GM21381 (cell line): ENCODE measurements at regions not wholly inside any gene's neighbourhood (a gene's known extent, or its start where the extent isn't known, plus 50 kb on each side); places are given as distances from the start of the nearest gene placed in this dataset.
"Not testable (repeated sequence)": the region's sequence is repeated elsewhere in the genome, so short reads cannot be mapped to it uniquely, and the experiment has no call there.

Source experiments
- ATAC-seq: cut with Tn5 transposase; IDR thresholded peaks from one replicate; pipeline ENCODE4 v1.9.1; 2021; ENCODE audit warnings: mild to moderate bottlenecking, moderate library complexity; ENCODE audit not compliant: unreplicated experiment

DNA sequence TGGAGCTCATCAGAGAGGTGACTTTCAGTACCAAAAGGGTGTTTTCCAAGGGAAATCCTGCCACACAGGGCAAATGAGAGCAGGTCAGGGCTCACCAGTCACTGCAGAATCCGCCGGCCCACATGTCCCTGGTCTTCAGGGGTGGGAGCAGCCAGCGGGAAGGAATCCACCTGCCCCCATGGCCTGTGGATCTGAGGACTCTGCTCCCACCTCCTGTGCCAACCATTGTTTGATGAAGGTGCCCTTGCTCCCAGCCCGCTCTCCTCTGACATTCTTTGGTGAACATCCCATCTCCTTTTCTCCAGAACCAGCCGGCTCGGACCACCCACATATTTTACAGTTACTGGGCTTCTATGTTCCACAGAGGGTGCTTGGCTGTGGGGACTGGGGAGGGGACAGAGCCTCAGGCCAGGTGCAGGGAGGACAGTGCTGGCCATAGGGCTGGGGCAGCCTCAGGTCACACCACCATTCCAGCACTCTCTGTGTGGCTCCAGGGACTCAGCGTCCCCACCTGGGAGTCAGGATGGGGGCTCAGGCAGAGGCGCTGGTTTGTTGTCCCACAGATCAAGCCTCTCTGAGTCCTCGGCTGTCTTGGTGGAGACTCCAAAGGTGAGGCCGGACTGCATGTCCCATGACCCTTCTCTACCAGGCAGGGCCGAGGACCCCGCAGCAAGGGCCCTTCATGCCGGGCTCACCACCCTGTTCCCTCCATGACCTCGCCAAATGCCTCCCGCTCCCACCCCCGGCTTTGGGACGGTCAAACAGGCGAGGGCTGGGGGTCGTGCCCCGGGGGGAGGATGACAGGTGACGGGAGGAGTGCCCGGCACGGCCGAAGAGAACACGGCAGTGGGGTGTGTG is 183.2 kb upstream of the ZNF469 start:
- not testable (repeated sequence) for ATAC-seq

DNA sequence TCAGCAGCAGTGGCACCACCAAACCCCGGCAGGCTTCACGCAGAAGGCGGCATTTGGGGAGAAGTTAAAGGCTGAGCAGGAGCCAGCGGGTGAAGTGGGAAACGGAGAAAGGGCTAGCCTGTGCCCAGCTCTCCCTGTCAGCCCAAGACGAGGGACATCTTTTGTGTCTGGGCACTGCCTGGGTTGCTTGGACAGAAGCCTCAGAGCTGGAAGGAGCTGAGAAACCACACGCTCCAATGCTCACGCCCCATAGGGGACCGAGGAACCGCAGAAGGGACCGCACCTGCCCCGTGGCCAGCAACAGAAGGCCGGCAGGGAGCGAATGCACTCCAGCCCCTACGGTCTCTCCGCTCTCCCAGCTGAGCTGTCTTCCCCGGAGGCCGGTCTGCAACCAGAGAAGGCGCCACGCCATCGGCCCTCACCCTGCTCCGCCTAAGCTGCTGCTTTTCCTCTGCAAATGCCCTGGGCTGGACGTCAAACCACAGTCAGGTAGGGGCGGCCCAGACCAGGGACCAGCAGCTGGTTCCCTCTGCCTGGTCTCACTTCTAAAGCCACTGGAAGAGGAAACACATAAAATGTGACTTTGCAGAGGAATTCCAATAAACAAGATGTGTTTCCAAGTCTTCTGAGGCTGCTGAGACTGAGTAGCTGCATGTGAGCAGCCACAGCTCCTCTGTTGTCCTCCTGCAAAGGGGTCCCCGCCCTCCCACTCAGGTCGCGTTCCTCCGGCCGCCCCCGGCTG is 182.4 kb upstream of the ZNF469 start:
- not testable (repeated sequence) for ATAC-seq

DNA sequence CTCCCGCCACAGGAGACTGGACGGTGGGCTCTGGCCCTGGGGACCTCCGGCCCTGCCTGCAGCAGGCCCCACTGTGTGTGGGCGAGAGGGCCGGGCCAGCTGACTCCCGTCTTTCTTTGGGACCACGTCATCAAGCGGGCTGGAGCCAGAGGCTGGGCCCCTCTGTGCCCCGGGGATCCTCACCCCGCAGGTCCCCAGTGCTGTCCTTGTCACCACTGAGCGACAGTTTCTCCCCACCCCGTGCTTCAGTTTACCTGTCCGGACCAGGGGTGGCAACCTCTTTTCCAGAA is 181.9 kb upstream of the ZNF469 start:
- no peak for ATAC-seq

DNA sequence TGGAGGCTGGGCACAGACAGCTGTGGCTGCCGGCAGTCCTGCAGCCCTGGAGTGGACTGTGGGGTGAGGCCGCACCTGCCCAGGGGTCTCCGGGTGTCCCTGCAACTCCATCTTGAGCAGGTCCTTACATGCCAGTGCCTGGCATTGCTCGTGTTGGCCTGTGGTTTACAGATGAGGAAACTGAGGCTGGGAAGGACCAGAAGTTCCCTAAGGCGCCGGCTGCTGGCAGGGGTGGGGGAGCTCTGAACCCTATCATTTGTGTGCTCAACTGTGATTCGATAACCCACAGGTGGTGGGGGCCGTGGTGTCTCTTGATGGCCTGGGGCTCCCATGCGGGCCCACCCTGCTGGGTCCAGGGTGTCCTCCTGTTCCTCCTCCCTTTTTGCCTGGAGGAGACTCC is 181.1 kb upstream of the ZNF469 start:
- ATAC-seq: not testable (repeated sequence)

DNA sequence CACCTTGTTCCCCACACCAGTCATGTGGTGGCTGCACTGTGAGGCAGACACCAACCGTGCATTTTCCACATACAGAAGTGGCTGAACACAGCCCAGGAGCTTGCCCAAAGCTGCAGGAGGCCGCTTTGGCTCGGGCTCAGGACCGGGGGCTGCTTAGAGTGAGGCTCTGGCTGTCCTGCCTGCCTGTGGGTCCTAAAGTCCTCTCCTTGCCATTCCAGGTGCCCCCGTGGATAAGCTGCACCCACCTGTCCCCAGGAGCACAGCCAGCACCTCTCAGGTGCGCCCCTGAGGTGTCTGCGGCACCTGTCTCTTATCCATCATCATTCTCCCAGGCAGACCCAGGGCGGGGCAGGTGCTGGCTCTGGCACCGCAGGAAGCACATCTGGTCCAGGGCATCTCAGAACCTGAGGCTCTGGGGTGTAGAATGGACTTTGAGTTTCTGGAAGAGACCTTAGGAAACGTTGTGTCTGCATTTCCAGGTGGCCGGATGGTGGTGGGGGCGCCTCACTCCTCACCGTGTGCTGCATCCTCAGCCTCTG is 180.5 kb upstream of the ZNF469 start:
- no peak for ATAC-seq

DNA sequence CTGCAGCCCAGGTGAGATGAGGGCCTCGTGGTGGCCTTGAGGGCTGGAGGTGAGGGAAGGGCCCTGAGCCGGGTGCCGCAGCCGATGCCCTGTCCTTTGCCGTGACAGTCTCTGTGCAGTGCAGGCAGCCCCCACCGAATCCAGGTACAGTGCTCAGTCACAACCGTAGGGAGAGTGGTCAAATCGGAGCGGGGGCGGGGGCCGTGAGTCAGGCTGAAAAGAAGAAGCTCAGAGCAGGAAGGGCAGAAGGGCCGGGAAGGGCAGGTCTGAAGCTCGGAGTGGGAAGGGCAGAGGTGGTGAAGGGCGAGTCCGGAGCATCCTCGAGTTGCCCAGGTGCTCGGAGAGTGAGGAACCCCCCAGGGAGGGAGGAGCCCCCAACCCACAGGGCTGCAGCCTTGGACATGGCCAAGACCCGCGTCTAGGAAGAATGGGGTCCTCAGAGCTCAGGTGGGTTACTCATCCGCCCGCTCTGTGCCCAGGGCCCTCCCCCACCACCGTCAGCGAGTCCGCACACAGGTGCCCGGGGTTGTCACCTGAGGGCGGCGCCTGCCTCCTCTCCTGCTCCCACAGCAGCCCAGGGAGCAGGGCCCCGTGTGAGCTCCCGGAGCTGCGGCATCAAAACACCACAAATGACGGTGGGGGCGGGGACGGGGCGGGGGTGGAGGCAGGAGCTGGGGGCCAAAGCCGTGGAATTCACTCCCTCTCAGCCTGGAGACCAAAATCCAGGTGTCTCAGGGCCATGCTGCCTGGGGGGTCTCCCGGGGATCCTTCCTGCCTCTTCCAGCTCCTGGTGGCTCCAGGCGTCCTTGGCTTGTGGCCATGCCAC is 179.7 kb upstream of the ZNF469 start:
- not testable (repeated sequence) for ATAC-seq

DNA sequence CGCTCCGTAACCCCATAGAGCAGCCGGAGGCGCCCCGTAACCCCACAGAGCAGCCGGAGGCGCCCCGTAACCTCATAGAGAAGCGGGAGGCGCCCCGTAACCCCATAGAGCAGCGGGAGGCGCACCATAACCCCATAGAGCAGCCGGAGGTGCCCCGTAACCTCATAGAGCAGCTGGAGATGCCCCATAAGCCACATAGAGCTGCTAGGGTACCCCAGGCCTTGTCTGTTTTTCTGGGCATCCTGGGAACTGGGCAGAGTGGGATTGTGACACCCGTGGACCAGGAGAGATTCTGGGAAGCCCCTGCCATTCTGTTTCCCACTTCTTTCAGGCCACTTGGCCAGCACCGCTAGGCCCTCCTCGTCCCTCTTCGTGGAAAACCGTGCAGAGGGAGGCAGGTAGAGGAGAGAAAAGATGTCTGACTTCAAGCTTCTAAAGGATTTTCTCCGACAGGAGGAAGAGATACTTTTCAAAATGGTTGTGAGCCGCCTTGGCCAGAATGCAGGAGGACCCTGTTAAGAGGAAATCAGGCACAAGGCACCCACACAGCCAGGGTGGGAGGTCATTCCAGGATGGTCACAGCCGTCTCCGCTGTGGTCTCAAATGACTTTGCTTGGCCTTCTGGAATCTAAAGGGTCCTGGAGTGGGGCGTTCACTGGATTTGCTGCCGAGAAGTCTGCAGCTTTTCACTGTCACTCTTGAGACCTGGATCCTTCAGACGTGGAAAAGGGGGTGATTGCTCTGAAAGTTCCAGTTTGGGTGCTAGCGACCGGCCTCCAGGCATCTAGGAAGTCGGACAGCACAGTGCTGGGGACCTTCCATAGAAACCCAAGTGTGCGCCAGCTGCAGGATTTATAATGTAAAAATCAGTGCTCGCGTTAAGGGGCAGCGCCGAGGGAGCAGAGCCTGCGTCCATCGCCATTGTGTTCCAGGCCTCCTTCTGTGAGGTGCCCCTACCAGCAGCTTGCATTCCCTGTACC is 178.3 kb upstream of the ZNF469 start:
- not testable (repeated sequence) for ATAC-seq

DNA sequence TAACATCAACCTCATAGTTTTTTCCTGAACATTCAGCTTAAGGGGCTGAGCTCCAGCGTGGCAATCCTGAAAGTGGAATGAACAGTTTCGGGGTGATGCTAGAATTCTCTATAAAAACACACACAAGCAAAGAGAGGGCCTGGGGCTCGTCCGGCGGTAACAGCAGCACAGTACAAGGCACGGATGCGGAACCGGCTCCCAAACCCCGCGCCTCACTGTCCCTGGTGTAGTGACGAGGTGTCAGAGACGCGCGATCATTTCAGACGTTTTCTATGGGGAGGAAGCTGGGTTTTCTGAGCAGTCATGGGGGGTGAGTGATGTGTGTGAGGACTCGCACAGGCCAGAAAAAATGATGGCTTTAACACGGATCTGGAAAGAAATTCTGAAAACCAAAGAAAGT is 177.3 kb upstream of the ZNF469 start:
- ATAC-seq: not testable (repeated sequence)

DNA sequence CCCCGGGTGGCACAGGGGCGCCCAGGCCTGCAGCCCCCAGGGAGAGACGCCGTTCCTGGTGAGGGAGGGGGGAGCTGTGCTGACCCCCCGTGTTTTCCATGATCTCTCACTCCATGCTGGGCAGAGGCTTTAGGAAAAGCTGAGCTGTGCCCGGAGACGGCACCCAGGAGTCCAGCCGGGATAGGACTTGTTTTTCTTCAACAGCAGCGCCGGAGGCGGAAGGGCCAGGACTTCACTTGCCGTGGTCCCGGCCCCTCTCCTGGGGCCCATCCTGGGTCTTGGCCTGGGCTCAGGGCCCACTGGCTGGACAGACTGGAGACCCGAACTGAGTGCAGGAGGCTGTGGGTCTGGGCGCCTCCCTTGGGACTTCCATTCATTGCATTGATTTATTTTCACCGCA is 176.8 kb upstream of the ZNF469 start:
- not testable (repeated sequence) for ATAC-seq

DNA sequence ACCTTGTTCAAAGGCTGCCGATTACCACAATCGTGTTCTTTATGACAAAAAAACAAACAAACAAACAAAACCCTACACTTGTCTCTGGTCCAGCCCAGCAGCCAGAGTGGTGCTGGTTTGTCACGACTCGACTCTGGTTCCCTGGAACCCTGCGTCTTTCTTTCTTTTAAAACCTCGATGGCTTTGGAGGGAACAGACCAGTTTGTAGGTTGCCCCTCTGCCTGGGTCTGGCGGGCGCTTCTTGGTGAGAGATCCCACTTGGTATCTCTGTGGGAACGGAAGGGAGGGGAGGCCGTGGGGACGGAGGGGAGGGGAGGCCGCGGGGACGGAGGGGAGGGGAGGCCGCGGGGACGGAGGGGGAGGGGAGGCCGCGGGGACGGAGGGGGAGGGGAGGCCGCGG is 176.2 kb upstream of the ZNF469 start:
- not testable (repeated sequence) for ATAC-seq

DNA sequence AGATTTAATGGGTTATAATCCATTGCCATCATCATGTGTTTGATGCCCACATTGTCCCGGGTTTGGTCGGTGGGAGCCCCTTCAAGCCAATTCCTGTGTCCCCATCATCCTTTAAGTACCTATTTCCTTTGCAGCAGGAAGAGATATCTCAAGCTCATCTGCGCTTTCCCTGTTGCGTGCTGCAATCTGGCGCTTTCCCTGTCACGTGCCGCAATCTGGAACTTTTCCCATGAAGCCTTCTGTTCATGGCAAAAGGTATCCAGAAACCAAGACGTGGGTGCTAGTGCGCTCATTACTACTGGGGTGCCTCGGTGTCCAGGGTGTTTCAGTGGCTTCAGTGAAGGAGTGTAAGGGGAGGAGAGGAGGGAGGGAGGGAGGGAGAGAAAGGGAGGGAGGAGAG is 174.6 kb upstream of the ZNF469 start:
- ATAC-seq: no peak

DNA sequence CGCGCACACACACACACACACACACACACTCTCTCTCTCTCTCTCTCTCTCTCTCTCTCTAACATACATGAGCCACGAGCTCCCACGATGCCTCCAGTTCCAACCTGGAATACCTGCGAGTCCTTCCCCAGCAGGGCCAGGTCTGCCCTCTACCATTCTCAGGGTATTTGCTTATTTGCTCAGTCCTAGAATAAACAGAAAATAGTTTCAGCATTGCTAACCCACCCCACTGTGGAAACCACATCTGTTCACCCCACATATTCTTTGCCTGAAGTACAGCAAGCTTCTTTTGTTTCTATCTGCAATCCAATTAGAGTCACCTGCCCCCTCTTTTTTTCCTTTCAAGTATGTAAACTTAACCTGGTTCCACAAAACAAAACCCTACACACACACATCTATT is 174.0 kb upstream of the ZNF469 start:
- not testable (repeated sequence) for ATAC-seq

DNA sequence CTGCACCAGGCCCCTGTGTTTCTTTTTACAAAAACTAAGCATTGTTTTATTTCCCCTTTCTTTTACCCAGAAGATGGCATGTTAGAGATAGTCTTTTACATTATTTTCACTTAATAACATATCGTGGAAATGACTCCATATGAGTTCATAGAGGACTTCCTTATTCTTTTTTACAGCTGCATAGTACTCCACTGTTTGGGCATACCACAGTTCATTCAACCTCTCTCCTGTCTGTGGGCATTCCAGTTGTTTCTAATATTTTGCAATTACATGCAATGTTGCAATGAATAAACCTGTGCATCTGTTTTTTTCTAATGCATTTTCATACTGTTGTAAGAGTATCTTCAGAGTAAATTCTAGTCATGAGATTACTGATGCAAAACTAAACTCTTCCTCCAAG is 173.2 kb upstream of the ZNF469 start:
- ATAC-seq: not testable (repeated sequence)

DNA sequence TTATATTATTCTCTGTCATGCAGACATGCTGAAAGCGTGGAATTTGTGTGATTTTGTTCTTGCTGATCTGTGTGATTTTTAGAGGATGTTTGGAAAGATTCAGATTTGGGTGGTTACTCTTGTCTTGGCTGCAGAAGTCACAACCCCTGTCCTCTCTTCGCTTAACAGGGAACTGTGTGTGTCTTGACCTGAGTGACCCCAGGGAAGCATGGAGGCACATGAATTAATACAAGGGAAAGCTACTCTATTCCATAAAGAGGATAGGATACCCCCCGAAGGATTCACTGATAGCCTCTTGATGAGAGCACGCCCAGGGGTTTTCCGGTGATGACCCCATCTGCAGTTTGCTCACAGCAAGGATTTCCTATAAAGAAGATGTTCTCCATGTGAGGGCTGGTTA is 168.8 kb upstream of the ZNF469 start:
- not testable (repeated sequence) for ATAC-seq

DNA sequence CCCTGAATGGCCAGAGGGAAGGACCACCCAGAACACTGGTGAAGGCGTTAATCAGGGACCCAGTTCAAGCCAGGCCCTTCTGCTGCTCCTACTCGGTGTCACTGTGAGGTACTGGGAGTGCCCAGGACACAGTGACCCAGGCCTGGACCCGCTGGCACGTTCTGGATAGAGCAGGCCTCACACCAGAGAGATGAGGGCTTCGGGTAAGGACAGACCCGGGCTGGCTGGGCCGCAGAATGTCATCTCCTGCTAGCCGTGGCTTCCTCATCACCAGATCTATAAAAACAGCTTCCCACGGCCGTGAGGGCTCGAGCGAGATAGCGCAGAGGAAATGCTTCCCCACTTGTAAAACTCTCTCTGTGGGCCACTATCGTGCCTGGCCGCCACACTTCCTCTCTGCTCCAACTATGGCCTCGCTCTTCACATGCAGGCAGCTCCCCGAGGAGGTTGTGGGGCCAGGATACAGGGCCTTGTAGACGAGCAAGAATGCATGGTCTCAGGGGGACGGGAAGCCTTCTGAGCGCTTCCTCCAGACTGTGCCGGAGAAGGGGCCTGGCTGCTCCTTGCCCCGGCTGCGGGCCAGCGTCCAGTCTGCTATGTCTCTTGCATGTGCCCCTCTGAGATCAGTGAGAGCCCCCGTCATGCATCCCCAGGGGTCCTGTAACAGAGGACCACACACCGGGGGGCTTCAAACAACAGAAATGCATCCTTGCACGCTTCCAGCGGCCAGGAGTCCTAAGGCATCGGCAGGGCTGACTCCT is 161.6 kb upstream of the ZNF469 start:
- ATAC-seq: not testable (repeated sequence)

DNA sequence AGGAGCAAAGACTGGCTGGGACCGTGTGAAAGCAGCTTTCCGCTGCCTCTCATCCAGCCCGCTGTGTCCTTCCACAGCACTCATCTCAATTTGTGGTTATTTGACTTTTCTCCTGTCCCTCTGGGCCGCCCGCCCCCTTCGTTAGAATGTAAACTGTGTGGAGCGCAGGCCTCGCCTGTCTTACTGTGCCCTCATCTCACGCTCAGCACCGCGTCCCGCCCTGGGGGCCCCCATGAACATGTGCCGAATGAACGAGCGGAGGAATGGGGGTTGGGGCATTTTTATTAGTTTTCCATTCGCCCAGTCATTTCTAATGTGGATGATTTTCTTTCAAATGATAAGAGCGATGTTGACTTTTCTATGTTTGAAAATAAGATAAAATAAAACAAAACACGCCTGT is 159.1 kb upstream of the ZNF469 start:
- ATAC-seq: not testable (repeated sequence)

DNA sequence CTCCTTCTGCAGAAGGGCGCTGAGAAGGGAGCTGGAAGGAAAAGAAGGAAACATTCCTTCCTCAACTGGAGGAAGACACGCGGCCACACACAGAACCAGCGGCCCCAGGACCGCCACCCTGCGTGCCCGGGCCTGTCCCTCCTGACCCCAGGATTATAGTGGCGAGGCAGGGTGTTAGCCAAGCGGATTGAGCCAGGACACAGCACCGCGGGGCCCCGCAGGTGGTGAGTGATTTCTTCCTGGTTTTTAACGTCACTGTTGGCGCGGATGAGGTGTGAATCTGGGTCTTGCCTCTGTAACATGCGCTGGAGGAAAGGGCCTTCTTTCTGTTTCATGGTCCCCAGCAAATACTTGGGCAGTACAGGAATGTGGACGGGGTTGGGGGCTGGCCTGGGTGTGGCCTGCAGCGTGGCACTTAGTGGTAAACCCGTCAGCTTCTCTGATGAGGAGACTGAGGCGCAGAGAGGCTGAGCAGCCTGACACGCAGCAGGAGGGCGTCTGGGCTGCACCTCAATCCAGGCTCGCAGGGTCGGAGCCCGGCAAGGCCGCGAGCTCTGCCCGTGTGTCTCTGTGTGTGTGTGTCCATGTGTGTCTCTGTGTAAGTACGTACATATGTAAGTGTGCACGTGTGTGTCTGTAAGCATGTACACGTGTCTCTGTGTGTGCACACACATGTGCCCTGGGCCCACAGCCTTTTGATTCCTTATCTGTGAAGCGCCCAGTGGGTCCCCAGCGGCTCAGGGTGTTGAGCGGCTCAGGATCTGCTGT is 158.4 kb upstream of the ZNF469 start:
- not testable (repeated sequence) for ATAC-seq

DNA sequence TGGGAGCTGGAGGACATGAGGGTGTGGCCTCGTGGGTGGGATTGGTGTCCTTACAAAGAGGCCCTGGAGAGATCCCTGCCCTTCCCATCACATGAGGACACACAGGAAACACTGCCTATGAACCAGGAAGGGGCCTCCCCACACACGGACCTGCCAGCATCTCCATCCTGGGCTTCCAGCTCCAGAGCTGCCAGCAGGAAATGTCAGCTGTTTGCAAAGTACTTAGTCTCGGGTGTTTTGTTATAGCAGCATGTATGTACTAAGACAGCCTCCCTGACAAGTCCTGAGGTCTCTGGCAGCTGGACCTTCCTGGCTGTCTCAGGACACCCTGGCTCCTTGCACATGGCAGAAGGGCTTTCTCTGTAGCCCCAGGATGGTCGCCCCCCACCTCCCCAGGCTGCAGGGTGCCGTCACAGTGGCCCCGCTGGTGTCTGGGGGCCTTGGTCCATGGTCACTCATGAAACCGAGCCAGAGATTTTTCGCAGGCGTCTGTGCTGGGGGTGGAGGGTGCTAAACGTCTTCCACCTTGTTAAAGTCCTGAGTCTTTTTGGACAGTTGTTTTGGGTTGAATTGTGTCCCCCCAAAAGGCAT is 157.0 kb upstream of the ZNF469 start:
- not testable (repeated sequence) for ATAC-seq
